ENCODE measurements at regions not wholly inside any gene's neighbourhood (a gene's known extent, or its start where the extent isn't known, plus 50 kb on each side); places are given as distances from the start of the nearest gene placed in this dataset.

DNA sequence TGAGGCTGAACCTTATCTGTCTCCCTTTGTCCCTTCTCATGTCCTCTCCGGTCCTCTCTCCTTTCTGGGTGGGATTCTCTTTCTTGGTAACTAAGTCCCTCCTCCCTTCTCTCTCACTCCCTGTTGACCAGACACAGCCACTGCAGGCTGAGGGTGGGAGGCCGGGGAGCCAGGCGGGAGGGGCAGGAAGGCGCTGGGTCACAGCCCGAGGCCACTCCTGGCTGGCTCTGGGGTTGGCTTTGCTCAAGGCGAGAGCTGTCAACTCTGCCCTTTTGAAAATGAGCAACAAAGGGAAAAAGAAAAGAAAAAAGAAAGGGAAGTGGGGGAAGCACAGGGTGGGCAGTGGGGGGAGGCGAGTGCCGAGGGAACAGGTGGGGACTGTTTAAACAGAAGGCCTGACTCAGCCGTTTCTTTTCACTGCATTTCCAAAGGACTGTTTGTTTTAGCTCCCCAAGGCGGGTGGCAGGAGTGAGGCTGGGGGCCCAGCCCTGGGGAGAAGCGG is 70.5 kb upstream of the IGFBP5 start:
- TF ChIP-seq POLR2A (IDR thresholded peaks at IDR 0.05; ENCODE audit: low read depth, low read length) (no peak), POLR2AphosphoS5 (IDR thresholded peaks at IDR 0.05; ENCODE audit: insufficient read depth, low read depth, low read length) (no peak), EZH2 (IDR thresholded peaks at IDR 0.05; ENCODE audit: borderline replicate concordance, low read depth, low read length, severe bottlenecking) (no peak), JUN (IDR thresholded peaks at IDR 0.05; ENCODE audit: borderline replicate concordance, insufficient read depth, insufficient read length, low read depth) (no peak)
- TF ChIP-seq, protein P1, sequence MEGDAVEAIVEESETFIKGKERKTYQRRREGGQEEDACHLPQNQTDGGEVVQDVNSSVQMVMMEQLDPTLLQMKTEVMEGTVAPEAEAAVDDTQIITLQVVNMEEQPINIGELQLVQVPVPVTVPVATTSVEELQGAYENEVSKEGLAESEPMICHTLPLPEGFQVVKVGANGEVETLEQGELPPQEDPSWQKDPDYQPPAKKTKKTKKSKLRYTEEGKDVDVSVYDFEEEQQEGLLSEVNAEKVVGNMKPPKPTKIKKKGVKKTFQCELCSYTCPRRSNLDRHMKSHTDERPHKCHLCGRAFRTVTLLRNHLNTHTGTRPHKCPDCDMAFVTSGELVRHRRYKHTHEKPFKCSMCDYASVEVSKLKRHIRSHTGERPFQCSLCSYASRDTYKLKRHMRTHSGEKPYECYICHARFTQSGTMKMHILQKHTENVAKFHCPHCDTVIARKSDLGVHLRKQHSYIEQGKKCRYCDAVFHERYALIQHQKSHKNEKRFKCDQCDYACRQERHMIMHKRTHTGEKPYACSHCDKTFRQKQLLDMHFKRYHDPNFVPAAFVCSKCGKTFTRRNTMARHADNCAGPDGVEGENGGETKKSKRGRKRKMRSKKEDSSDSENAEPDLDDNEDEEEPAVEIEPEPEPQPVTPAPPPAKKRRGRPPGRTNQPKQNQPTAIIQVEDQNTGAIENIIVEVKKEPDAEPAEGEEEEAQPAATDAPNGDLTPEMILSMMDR (IDR thresholded peaks at IDR 0.05; ENCODE audit: extremely low read depth in 1 of 2, insufficient read depth in 1 of 2, low read depth in 1 of 2, low read length in 2 of 2) = no peak
